Activated CD8-positive, alpha-beta T cell treated with anti-CD3 and anti-CD28 coated beads for 36 hours (primary cell): ENCODE measurements at regions not wholly inside any gene's neighbourhood (a gene's known extent, or its start where the extent isn't known, plus 50 kb on each side); places are given as distances from the start of the nearest gene placed in this dataset.
"Not testable (repeated sequence)": the region's sequence is repeated elsewhere in the genome, so short reads cannot be mapped to it uniquely, and the experiment has no call there.

Experiments used
- ATAC-seq: fragments of 200-7000 bp; cut with Tn5 transposase; one replicate; pipeline ENCODE4 v1.10.0; 2021; ENCODE audit warnings: mild to moderate bottlenecking, moderate library complexity
- CTCF ChIA-PET: fragments of 350-600 bp; sonication (Branson Sonifier 250); formaldehyde crosslinking; loops from one replicate; lab custom pipeline; 2021; ENCODE audit warnings: antibody characterized with exemption; lab: Charles Lee
- POLR2A ChIA-PET: fragments of 350-600 bp; sonication (Branson Sonifier 250); formaldehyde crosslinking; loops from one replicate; lab custom pipeline; 2021; ENCODE audit warnings: antibody characterized with exemption; lab: Charles Lee
- DNase-seq: peaks from one replicate; pipeline ENCODE4 v3.0.0-alpha.2; 2020
- H3K27ac Mint-ChIP-seq: one replicate; pipeline ENCODE4 v1.8.0; 2021; ENCODE audit warnings: mild to moderate bottlenecking, mixed read lengths
- H3K27me3 Mint-ChIP-seq: one replicate; pipeline ENCODE4 v1.8.0; 2021; ENCODE audit warnings: mixed read lengths
- H3K36me3 Mint-ChIP-seq: one replicate; pipeline ENCODE4 v1.8.0; 2021; ENCODE audit warnings: low read depth, mixed read lengths
- H3K4me1 Mint-ChIP-seq: one replicate; pipeline ENCODE4 v1.8.0; 2021; ENCODE audit warnings: low read depth, mixed read lengths
- H3K4me3 Mint-ChIP-seq: one replicate; pipeline ENCODE4 v1.8.0; 2021; ENCODE audit warnings: mild to moderate bottlenecking, moderate library complexity, mixed read lengths
- H3K9me3 Mint-ChIP-seq: one replicate; pipeline ENCODE4 v1.8.0; 2021; ENCODE audit warnings: mixed read lengths
- intact Hi-C: fragments of 100-400 bp; cut with micrococcal nuclease; formaldehyde crosslinking; loops from one replicate; pipeline ENCODE4 v1.10.0; 2022
- TF ChIP-seq, protein P1 (sequence below): fragments of 200-600 bp; IDR thresholded peaks from one replicate; pipeline ENCODE4 v1.8.0; 2022; ENCODE audit warnings: antibody characterized with exemption, mild to moderate bottlenecking

DNA sequence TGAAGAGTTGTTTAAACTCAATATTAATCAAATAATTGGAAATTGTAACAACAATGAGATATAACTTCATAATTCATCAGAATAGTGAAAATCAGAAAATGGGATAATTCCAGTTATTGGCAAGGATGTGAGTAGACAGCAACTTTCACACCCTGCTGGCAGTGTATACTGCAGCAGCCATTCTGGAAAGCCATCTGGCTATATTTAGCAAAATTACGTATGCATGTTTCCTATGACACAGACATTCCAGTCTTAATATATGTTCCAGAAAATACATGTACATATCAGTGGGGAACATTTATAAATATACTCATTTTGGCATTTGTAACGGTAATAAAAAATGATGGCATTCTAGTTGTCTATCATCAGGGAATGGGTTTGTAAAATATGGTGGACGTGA lies 564.1 kb downstream of the GBE1 start:
- TF ChIP-seq, protein P1, sequence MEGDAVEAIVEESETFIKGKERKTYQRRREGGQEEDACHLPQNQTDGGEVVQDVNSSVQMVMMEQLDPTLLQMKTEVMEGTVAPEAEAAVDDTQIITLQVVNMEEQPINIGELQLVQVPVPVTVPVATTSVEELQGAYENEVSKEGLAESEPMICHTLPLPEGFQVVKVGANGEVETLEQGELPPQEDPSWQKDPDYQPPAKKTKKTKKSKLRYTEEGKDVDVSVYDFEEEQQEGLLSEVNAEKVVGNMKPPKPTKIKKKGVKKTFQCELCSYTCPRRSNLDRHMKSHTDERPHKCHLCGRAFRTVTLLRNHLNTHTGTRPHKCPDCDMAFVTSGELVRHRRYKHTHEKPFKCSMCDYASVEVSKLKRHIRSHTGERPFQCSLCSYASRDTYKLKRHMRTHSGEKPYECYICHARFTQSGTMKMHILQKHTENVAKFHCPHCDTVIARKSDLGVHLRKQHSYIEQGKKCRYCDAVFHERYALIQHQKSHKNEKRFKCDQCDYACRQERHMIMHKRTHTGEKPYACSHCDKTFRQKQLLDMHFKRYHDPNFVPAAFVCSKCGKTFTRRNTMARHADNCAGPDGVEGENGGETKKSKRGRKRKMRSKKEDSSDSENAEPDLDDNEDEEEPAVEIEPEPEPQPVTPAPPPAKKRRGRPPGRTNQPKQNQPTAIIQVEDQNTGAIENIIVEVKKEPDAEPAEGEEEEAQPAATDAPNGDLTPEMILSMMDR = no peak
- no peaks in the 10 kb centered on the region for H3K4me1 Mint-ChIP-seq
- no peaks in the 10 kb centered on the region for H3K9me3 Mint-ChIP-seq
- H3K36me3 Mint-ChIP-seq = no peaks in the 10 kb centered on the region
- CTCF ChIA-PET = no interaction called here
- no peak overlapping the region for H3K4me3 Mint-ChIP-seq
- H3K27me3 Mint-ChIP-seq = no peaks in the 10 kb centered on the region
- POLR2A ChIA-PET = no interaction called here
- no peak for DNase-seq
- no peak for ATAC-seq
- no peak overlapping the region for H3K27ac Mint-ChIP-seq
- intact Hi-C loops = no loop called here

DNA sequence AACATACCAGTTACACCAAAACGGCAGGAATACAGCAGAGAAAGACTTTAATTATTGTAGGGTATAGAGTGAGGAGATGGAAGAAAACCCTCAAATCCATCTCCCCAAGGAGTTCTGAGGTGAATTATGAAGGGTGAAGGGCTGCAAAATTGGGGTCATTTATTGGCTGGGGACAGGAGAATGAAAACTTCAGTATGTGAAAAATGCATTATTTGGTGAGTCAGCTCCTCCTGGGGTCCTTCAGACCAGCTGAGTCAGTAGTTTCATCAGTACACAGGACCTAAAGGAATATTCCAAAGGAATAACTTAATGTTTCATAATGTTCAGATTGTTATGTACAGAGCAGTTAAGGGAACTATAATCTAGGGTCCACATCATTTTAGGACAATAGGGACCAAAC lies 566.0 kb downstream of the GBE1 start:
- no peak for ATAC-seq

DNA sequence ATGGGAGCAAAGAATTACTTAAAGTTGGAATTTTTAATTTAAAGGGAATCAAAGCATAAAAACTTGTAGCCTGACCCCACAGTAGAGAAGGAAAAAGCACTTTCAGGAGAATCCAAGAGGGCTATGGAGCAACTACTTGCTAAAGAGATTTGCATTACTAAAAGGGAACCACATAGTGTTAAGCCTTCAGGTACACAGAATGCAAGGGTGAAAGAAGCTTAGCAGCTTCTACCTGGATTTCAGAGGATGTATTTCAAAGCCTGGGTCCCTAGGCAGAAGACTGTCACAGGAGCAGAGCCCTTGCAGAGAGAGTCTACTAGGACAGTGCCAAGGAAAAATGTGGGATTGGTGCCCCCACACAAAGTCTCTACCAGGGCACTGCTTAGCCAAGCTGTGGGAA lies 575.0 kb downstream of the GBE1 start:
- ATAC-seq = no peak
- Mint-ChIP-seq H3K36me3 (no peaks in the 10 kb centered on the region), H3K27ac (no peak overlapping the region), H3K4me1 (no peaks in the 10 kb centered on the region), H3K4me3 (no peak overlapping the region), H3K27me3 (no peaks in the 10 kb centered on the region), H3K9me3 (peaks cover 11% of the 10 kb centered on the region)
- no peak for DNase-seq
- intact Hi-C loops = no loop called here
- TF ChIP-seq, protein P1 = no peak
- ChIA-PET CTCF (no interaction called here), POLR2A (no interaction called here)

More for the DNA sequence above, 566.0 kb downstream of the GBE1 start:
- no peak overlapping the region for H3K4me3 Mint-ChIP-seq
- intact Hi-C loops = no loop called here
- no peaks in the 10 kb centered on the region for H3K9me3 Mint-ChIP-seq
- H3K4me1 Mint-ChIP-seq = no peaks in the 10 kb centered on the region
- H3K27me3 Mint-ChIP-seq = no peaks in the 10 kb centered on the region
- TF ChIP-seq, protein P1 = no peak
- no peak overlapping the region for H3K27ac Mint-ChIP-seq
- no peaks in the 10 kb centered on the region for H3K36me3 Mint-ChIP-seq
- DNase-seq = no peak
- ChIA-PET POLR2A (no interaction called here), CTCF (no interaction called here)

DNA sequence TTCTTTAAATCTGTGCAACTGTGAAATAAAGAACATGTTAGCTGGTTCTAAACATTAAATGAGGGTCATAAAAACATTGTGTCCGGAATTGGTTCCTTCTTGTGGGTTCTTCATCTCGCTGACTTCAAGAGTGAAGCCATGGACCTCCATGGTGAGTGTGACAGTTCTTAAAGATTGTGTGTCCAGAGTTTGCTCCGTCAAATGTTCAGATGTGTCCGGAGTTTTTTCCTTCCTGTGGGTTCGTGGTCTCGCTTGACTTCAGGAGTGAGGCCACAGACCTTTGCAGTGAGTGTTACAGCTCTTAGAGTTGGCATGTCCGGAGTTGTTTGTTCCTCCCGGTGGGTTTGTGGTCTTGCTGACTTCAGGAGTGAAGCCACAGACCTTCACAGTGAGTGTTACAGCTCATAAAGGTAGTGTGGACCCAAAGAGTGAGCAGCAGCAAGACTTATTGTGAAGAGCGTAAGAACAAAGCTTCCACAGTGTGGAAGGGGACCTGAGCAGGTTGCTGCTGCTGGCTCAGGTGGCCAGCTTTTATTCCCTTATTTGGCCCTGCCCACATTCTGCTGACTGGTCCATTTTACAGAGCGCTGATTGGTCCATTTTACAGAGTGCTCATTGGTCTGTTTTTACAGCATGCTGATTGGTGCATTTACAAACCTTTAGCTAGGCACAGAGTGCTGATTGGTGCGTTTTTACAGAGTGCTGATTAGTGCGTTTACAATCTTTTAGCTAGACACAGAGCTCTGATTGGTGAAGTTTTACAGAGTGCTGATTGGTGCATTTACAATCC lies 579.2 kb downstream of the GBE1 start:
- H3K9me3 Mint-ChIP-seq = peaks cover 12% of the 10 kb centered on the region
- H3K27ac Mint-ChIP-seq, intact Hi-C loops, H3K27me3 Mint-ChIP-seq, H3K4me3 Mint-ChIP-seq, CTCF ChIA-PET, H3K4me1 Mint-ChIP-seq, ATAC-seq, H3K36me3 Mint-ChIP-seq, POLR2A ChIA-PET, DNase-seq: not testable (repeated sequence)

DNA sequence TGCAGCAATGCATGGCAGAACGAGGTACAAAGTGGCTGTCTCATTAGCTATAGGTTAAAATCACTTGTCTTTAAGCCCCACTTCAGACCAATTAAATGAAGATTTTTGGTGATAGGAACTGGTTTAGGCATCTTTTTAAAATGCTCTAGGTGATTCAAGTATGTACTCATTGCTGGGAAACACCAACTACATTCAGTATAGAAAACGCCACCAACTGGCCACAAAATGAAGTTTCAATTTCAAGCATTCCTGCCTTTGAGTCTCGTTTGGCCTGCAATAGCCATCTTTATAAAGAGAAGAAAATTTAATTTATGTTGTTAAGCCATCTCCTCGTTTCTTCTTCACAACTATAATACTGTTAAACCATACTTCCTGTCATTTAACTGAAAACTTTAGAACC lies 587.9 kb downstream of the GBE1 start:
- Mint-ChIP-seq H3K36me3 (no peaks in the 10 kb centered on the region), H3K4me1 (no peaks in the 10 kb centered on the region), H3K4me3 (no peak overlapping the region), H3K9me3 (no peaks in the 10 kb centered on the region), H3K27me3 (no peaks in the 10 kb centered on the region), H3K27ac (no peak overlapping the region)
- ChIA-PET CTCF (no interaction called here), POLR2A (no interaction called here)
- ATAC-seq = no peak
- intact Hi-C loops = no loop called here
- DNase-seq = no peak
- TF ChIP-seq, protein P1 = no peak
